ENCODE measurements at regions not wholly inside any gene's neighbourhood (a gene's known extent, or its start where the extent isn't known, plus 50 kb on each side); places are given as distances from the start of the nearest gene placed in this dataset.

- no peak for TF ChIP-seq CTCF (IDR thresholded peaks at IDR 0.05)
- no peak for TF ChIP-seq POLR2A (IDR thresholded peaks at IDR 0.05; ENCODE audit: low read depth)
- TF ChIP-seq EP300 (IDR thresholded peaks at IDR 0.05) = no peak
These were observed 478.3 kb upstream of the ZFHX3 start for GRCh38 chr16:73526011-73526804.
